NCI-H2171 treated with DMSO at 0.1 percent for 48 hours (cell line): ENCODE measurements at regions not wholly inside any gene's neighbourhood (a gene's known extent, or its start where the extent isn't known, plus 50 kb on each side); places are given as distances from the start of the nearest gene placed in this dataset.

ENCODE experiments used
- DNase-seq: peaks from one replicate; lab custom pipeline; 2025; lab: John Stamatoyannopoulos, UW

DNA sequence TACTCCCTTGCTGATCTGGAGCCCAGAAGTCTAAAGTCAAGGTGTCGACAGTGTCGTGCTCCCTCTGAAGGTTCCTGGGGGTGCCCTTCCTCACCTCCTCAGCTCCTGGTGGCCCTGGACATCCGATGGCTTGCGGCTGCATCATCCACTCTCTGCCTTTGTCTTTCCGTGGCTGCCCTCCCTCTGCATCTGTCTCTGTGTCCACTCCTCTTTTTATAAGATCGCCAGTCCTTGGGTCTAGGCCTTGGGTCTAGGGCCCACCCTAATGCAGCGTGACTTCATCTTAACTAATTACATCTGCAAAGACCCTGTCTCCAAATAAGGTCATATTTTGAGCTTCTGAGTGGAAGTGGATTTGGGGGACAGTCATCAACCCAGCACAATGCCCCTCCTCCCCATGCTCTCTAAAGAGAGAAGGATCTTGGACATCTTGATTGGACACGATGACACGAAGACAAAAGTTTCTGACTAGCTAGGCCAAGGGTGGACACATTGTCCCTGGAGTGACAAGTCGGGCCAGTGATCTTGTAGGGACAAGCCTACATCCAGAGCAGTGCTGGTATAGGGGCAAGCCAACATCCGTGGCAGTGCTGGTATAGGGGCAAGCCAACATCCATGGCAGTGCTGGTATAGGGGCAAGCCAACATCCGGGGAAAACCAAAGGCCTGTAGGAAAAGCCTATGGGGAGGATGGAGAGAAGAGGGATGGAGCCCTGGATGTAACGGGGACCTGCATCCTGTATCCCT, 93.9 kb upstream of the DIO3 start:
- no peak for DNase-seq

DNA sequence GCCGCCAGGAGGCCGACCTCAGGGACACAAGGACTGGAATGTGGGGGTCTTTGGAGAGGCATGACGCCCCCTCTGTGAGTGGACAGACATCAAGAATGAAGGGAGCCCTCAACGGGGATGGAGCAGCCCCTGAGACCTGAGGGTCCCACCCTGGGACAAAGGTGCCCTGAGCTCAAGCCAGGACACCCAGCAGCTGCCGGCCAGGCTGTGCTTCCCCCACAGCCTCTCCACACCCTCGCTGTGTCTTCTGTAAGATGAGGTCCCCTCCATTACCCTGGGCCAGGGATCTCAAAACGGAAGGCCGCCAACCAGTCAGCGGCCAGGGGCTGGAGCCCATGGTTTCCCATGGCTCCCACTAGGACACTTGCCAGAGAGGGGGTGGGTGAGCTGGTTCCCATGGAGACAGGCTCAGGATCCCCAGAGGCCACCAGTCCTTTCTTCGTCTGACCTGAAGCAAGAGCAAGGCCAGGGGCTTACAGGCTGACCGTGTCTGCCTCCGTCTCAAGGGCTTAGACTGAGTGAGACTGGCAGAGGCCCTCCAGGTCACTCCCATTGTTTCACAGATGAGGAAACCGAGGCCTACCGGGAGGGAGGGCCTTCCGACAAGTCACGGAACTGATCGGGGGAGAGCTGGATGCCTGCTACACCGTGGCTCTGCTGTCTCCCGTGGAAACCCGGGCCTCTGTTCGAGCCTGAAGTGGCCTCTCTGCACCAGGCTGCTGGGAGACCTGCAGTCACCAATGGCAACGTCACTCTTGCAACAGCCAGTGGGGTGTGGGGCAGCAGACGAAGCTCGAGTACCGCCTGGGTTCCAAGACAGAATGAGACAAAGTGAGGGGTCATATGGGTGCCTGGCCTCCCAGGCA, 91.7 kb upstream of the DIO3 start:
- DNase-seq = no peak

DNA sequence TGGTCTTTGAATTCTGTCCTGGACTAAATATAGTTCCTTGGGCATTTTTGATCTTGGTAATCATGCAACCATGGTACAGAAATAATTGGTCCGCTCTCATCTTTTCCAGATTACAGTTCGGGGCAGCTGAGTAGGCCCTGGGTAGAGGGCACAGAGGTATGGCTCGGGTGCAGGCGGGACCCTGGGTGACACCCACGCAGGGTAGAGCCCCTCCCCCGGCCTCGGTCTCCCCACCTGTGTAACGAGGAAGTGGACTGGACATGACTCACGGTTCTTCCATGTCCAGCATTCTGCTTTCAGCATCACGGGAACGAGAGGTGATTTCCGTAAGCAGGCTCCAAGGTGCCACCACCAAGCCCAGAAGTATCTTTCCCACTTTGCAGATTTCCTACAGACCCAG, 91.0 kb upstream of the DIO3 start:
- no peak for DNase-seq

DNA sequence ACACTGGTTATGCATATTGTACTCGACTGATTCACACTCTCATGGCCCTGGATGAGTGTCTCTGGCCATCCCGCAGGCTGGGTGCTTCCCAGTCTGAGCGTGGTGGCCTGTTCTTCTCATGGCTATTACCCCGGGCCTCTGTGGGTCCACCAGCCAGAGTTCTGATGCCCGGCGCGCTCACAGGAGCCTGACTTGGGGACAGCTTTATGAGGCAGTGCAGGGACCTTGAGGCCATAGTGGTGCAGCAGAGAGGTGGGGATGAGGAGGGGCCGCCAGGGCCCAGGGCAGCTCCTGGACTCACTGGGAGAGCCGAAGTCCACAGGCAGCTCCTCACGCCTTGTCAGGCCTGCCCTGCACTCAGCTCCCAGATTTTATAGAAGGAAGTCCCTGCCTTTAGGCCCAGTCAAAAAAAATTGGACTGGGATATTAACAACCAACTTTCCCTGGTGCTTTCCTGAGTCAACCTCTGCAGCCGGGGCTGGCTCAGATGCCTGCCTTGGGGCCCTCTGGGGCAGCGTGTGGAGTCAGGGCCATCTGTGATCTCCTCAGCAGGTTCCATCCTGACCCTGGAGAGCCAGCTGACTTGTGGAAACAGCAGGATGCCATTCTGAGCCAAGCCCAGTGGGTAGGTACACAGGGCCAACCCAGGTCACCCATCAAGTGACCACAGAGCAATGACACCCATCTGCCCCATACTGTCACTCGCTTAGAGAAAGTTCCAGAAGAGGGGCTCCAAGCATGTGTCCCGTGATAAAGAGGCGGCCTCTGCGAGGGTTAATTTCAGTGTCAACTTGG, 89.4 kb upstream of the DIO3 start:
- no peak for DNase-seq

DNA sequence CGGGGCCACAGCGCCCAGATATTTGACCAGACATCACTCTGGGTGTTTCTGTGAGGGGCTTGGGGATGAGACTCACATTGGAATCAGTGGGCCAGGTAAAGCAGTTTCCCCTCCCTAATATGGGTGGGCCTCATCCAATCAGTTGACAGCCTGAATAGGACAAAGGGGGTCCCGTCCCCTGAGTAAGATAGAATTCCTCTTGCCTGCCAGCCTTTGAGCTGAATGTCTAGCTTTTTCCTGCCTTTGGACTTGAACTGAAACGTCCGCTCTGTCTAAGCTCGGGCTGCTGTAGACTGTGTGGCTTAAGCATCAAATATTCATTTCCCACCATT, 88.8 kb upstream of the DIO3 start:
- DNase-seq = no peak

DNA sequence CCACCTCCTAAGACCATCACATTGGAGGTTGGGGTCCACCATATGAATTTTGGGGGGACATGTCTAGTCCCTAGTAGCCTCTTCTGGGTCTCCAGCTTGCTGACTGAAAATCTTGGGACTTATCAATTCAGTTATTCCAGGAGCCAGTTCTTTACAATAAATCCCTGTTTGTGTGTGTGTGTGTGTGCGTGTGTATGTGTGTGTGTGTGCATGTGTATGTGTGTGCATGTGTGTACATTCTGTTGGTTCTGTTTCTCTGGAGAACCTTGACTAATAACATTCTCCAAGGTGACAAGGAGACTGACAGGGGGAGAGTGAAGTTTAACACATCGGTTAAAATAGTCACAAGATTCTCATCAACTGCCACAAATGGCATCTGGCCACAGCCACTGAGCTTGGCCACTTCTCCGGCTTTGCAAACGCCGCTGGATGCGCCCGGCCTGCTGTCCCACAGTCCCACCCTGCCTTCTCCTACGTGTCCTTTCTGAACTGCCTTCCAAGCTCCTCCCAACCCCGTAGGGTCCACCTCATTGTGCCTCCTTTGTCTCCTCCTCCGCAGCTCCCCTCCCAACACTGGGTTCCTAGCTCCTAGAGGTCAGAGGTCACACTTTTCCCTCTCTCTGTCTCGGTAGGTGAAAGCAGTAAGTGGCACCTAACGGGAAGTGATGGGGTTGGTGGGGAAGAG, 88.1 kb upstream of the DIO3 start:
- no peak for DNase-seq

DNA sequence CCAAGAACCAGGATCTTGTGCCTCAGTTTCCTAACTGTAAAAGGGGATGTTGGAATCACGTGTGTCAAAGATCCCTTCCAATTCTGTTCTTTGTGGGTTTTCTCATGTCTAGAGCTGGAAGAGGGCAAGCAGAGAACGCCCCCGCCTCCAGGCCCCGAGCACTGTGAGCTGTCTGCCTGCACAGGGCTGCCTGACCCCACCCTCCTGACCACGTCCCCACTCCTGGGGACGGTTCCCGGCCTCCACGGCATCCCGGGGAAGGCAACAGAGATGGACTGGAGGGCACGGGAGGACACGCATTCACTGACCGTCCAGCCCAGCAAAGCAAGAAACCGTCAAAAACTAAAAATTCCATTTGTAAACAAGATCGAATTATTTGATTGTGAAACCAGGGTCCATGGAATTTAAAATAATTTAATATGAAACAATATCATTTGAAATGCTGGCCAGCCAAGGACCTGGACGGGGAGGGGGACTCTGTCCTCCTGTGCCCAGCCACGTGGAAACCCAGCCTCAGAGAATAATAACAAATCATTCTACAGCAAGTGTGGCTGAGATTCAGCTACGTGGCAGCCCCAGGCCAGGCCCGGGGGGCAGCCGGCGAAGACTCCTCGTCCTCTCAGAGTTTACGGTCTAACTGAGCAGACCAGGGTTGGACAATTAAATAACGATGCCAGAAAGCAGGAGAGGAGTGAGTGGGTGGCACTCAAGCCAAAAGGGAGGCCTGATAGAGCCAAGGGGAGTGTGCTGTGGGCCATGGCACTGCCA, 87.3 kb upstream of the DIO3 start:
- DNase-seq = no peak

DNA sequence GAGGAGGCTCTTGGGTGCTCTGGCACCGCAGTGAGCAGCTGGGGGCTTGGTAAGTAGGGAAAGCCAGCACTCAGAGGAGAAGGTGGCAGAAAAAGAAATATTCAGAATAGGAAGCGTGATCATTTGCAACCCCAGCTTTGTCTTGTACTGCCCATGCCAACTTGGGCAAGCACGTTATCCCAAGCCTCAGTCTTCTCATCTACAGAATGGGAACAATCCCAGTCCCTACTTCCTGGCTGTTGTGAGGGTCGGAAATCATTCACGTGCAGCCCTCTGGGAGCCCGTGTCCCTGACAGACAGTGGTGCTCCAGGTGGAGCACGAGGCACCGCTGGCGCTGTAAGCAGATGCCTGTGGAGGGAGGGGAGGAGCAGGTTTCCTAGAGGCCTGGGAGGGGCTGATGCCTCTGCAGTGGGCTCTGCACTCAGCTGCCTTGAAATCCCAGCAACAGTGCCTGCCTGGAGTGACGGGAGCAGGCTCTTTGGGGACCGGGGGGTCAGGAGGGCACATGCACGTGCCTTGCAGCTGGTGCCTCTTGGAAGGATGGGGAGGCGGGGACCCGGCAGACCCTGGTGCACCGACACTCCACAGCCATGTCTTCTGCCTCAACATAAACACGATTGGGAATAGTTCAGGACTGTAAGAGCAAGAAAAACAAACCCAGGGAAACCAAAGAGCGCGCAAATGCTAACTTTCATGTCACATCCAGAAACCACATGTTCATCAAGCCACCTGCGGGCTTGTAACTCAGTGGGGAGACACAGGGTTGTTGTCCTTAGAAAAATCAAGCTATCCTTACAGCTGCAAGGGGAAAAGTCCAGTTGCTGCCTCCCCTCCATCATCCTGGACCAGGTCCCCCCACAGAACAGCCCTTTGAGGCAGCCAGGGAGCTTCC, 86.5 kb upstream of the DIO3 start:
- no peak for DNase-seq

DNA sequence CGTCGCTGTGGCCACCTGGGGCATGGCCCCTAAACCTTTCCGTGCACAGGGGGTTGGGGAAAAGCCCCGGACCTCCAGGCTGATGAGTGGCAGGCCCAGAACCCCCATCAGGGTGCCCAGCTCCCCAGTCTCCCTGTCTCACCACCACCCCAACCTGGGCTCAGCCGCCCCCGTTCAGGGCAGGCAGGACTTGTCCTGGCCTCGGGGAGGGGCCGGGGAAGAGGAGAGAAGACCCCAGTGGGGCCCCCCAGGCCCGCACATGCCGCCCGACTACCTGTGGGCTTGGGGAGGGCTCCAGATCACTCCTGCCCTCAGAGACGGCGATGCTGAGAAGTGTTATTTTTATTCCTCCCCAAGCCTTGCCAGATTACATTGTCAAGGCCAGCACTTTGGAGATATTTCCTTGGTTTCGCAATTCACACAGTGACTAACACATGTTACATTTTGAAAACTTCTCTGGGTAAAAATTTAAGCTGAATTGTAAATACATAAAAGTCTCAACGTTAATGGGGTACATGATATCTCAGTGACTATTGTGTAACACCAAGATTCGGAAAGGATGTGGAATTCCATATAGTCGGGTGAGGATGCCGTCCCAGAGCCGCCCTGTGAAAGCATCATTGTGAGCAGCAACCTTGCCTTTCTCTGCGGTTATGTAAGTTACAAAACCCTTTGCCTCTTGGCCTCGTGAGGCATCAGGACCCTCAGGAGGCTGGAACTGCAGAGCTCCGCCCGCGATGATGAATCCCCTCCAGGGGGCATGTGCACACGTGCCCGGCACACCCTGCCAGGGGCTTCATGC, 85.6 kb upstream of the DIO3 start:
- DNase-seq = no peak

DNA sequence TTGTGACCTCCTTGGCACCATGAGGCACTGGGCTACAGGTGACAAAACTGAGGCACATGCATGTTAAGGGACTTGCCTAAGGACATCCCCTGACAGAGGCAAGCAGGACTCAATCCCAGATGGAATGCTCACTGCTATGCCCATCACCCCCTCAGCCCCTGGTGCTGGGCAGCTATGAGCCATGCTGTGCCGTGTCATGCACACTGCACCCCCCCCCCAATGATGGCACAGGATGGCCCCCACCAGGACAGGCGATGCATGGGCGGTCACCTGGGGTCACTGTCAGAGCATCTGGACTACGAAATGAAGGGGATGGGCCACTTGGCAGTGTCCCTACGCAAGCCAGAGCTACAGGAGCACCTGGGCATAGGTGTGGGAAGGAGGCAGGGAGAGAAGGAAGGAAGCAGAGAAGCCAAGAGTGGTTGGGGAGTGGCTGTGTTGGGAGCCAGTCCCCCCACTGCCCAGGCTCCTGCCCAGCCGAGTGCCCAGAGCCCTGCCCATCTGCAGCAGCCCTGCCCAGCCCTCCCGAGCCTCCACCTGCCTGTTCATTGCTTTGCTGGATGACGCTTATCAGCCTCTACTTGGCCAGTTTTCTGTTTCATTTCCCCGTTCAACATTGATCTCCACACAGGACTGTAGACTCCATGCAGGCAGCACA, 84.9 kb upstream of the DIO3 start:
- no peak for DNase-seq

DNA sequence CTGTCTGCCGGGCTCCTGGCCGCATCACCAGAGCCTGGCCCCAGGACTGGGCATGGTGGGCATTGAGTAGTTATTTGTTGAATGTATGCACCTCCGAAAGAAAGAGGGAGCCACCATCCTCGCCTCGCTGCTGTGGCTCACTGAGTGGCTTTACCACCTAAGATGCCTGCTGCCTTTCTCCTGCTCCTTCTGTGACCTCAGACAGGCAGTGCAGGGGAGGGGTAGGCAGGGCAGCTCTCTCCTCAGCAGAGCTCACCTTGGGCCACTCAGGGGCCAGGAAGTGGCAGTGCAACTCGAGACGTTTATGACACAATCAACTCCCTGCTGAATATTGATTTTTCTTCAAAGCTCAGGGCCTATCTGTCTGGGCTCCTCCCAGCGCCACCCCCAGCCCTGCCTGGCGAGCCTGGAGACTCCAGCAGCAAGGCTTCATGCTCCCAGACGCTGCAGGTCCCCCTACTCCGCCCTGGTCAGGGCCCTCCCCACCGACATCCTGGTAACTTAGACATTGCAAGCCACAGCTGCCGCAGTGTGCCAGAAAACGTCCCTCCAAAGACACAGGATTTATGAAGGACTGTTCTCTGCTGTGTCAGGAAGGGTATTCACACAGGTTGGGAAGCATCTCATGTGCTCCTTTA, 84.3 kb upstream of the DIO3 start:
- DNase-seq = peak; percentile 91

DNA sequence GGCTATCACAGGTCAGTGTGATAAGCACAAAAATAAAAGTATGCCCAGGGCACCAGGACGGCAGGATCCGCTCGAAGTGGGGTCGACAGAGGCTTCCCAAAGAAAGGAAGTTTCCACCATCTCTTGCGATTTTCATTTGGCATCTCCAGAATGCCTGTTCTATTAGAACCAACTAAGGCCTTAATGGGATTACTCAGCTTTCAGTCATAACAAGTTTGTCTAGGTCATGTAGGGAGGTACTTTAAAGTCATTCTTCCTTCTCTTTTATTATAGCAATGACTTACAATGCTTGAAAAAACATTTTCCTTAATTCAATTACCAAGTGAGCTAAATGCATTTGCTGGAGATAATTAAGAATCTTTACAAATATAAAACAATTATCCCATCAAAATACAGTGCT, 83.6 kb upstream of the DIO3 start:
- no peak for DNase-seq

DNA sequence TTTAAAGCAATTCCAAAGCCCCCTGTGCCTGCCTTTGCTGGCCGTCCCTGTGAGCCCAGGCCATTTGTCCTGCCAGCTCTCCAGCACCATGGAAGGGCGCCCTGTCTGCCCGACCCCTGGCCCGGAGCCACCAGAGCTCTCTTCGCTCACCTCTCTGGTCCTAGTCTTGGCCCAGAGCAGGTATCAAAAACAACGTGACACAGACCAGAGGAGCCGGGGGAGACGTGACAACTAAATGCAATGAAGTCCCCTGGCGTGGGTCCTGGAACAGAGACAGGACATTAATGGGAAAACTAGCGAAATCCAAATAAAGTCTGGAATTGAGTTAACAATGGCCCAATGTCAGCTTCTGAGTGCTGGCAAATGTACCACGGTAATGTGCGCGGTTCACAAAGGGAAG, 83.2 kb upstream of the DIO3 start:
- DNase-seq = no peak

DNA sequence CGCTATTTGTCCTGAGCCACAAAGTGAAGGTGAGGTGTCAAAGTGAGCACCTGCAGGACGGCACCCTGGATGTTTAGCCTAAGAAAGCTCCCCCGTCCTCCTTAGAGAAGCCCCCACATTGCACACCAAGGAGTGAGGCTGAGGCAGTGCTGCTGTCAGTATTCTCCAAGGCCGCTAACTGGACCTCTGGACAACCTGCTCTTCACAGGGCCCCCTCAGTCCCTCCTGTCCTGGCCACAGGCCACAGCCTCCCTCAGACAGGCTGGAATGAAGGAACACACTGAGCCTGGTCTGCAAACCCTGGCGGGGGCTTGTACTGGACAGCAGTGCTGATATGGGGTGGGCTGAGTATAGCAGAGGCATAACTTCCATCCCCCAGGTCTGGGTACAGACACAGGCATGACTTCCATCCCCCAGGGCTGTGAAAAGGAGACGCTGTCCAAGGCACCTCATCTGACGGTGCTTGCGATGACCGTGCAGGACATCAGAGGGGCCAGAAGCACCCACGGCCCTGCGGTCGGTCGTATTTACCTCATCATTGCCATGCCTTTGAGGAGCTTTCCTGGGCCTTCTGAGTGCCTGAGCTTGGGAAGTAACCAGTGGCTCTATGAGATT, 82.4 kb upstream of the DIO3 start:
- no peak for DNase-seq

DNA sequence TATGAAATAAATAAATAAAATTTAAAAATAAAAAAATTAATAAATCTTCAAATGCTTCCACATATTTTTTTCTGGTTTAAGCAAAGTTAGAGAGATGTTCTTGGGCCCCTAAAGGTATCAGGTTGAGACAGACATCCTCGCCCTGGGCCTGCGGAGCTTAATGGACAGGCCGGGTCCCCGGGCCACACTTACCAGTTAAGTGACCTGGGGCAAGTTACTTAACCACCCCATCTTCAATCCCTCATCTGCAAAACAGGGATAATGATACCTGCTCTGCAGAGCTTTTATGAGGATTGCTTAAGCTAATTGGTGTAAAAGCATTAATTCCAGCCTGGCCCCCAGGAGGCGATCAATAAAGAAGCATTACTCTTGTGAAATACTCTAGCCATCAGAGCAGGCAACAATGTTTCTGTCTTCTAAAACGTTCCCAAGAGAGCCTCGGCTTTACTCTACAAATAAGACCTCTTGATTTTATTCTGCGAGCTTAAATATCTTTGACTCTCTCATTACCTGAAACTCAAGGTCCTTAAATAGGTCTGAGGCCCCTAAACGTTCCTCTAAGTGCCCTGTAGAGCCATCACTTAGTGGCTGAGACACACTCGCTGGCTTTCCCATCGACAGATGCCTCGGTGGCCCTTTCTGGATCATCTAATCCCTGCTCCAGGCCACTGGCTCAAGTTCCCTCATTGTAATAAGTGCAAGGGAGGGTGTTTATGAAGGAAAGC, 81.1 kb upstream of the DIO3 start:
- DNase-seq = no peak

DNA sequence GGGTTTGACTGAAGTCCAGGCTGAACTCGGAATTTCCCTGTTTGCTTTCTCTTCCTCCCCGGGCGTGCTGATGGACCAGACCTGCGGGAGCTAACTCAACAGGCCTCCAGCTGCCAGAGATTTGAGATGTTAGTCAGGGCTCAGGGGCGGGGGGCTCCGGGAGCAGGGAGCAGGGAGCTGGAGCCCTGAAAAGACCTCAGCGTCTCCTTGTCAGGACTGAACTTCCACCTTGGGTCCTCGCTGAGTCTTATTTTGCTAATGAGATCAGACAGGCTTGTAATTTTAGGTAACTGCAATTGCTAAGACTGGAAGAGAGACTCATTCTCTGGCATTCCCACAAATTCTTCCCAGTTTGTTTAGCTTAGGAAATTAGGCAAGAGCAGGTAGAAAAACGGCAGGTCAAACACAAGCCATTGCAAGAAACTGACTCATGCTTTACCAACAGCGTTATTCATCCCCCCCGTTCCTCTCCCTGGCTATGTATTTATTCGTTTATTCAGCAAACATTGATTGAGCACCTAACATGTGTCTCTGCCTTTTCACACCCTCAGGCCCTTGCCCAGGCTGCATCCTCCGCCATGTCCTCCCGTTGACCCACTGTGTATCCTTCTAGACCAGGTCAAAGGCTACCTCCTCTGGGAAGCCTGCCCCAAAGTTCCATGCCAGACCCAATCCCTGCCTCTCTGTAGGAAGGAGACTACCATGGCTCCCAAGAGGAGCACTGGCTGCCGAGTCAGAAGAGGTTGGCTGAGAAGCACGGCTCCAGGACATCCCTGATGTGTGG, 80.4 kb upstream of the DIO3 start:
- DNase-seq = no peak

DNA sequence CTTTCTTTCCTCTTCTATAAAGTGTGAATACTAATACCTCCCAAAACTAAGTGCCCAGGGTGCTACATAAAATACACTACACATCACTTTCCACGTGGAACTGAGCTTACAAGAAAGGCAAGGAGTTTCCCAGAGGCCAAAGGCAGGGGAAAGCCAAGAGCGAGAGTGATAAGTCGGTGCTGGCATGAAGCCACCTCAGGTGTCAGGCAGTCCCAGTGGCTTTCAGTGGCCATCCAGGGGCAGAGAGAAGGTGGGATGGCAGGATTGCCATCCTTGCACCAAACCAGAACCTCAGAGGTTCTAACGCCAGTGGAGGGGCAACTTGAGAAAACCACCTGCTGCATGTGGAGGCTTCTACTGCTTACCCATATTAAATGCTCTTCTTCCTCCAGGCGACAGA, 79.7 kb upstream of the DIO3 start:
- DNase-seq = no peak
